Endothelial cell of umbilical vein (primary cell): ENCODE measurements at regions not wholly inside any gene's neighbourhood (a gene's known extent, or its start where the extent isn't known, plus 50 kb on each side); places are given as distances from the start of the nearest gene placed in this dataset.

Experiments used
- BruUV-seq: library from RNA; stranded (reverse); fragments of 400-500 nt; replicated peaks from 2 replicates; lab custom pipeline; 2021; lab: Mats Ljungman, UMichigan
- CTCF ChIA-PET: fragments of 300-600, 350-600 bp; sonication (Branson Sonifier 250); formaldehyde crosslinking; loops from one replicate; lab custom pipeline; 2021; ENCODE audit warnings: antibody characterized with exemption, inconsistent platforms; lab: Charles Lee
- POLR2A ChIA-PET: fragments of 300-600, 350-600 bp; sonication (Branson Sonifier 250); formaldehyde crosslinking; loops from one replicate; lab custom pipeline; 2021; ENCODE audit warnings: antibody characterized with exemption, inconsistent platforms; lab: Charles Lee
- DNase-seq: peaks from one replicate; pipeline ENCODE4 v3.0.0-alpha.2; 2011; ENCODE audit warnings: low read depth, low spot score
- FAIRE-seq: peaks from 2 replicates; lab custom pipeline; 2011; peaks lifted over from hg19 to GRCh38; lab: Jason Lieb, UNC
- H2AFZ ChIP-seq: 2 replicates; pipeline ENCODE4 v1.6.0; 2012; ENCODE audit warnings: low read depth, low read length, control low read depth, inconsistent platforms
- H3K27ac ChIP-seq: 2 replicates; pipeline ENCODE4 v1.5.1; 2011; ENCODE audit warnings: low read depth, mild to moderate bottlenecking, control low read depth, low read length, moderate library complexity; ENCODE audit not compliant: insufficient read depth
- H3K27me3 ChIP-seq, 2 experiments: 2 replicates each; pipeline versions ENCODE4 v1.6.0 to v1.6.1; 2011; ENCODE audit warnings: low read length in 2 of 2, mixed read lengths in 1 of 2; ENCODE audit not compliant: control insufficient read depth in 2 of 2, insufficient read depth in 2 of 2
- H3K36me3 ChIP-seq, 2 experiments: 2 replicates in 1 of 2; 3 replicates in 1 of 2; pipeline ENCODE4 v1.5.1; 2011; ENCODE audit warnings: low read length in 2 of 2, mild to moderate bottlenecking in 1 of 2, moderate library complexity in 1 of 2; ENCODE audit not compliant: control insufficient read depth in 2 of 2, insufficient read depth in 2 of 2; ENCODE audit errors: extremely low read depth in 1 of 2
- H3K4me1 ChIP-seq: 3 replicates; pipeline ENCODE4 v1.5.1; 2011; ENCODE audit warnings: mild to moderate bottlenecking, low read length; ENCODE audit not compliant: control insufficient read depth, insufficient read depth; ENCODE audit errors: extremely low read depth
- H3K4me2 ChIP-seq: 2 replicates; pipeline ENCODE4 v1.6.1; 2011; ENCODE audit warnings: low read length, control low read depth, mixed read lengths; ENCODE audit not compliant: insufficient read depth
- H3K4me3 ChIP-seq, 3 experiments: fragments of 200-600 bp in 1 of 3; sonication (generic), shearing (Covaris generic) in 1 of 3; replicated peaks in 1 of 3; 2 replicates each; pipeline ENCODE4 v1.5.1; 2011 to 2016; ENCODE audit warnings: control low read depth in 3 of 3, low read length in 3 of 3, mild to moderate bottlenecking in 2 of 3, inconsistent platforms in 1 of 3, low read depth in 1 of 3, moderate library complexity in 1 of 3; ENCODE audit not compliant: insufficient read depth in 1 of 3
- H3K79me2 ChIP-seq: 2 replicates; pipeline ENCODE4 v1.6.0; 2012; ENCODE audit warnings: low read length, inconsistent platforms; ENCODE audit not compliant: control insufficient read depth, insufficient read depth
- H3K9ac ChIP-seq: replicated peaks from 2 replicates; pipeline ENCODE3; 2011; ENCODE audit warnings: low read length, control low read depth; ENCODE audit not compliant: insufficient read depth; ENCODE audit errors: extremely low read depth
- H3K9me1 ChIP-seq: replicated peaks from 3 replicates; pipeline ENCODE4 v1.6.0; 2011; ENCODE audit warnings: mild to moderate bottlenecking, low read length; ENCODE audit not compliant: control insufficient read depth, insufficient read depth; ENCODE audit errors: extremely low read depth
- H3K9me3 ChIP-seq: replicated peaks from 2 replicates; pipeline ENCODE4 v1.5.1; 2012; ENCODE audit warnings: low read length, inconsistent platforms; ENCODE audit not compliant: control insufficient read depth, insufficient read depth
- H4K20me1 ChIP-seq: replicated peaks from 2 replicates; pipeline ENCODE3; 2011; ENCODE audit warnings: mild to moderate bottlenecking, low read length; ENCODE audit not compliant: control insufficient read depth, insufficient read depth; ENCODE audit errors: extremely low read depth
- CTCF ChIP-seq, 2 donors: IDR thresholded peaks; 1 replicate in 1 of 2; 2 replicates in 1 of 2; pipeline ENCODE4 v1.5.1; 2011; ENCODE audit warnings: low read length in 2 of 2, mild to moderate bottlenecking in 2 of 2, moderate library complexity in 2 of 2, control low read depth in 1 of 2, inconsistent platforms in 1 of 2, low read depth in 1 of 2; ENCODE audit not compliant: insufficient read depth in 1 of 2; ENCODE audit errors: extremely low read depth in 1 of 2
- EZH2 ChIP-seq: IDR thresholded peaks from 2 replicates; pipeline ENCODE4 v1.6.1; 2012; ENCODE audit warnings: borderline replicate concordance, low read depth, mild to moderate bottlenecking, moderate library complexity, low read length, inconsistent platforms; ENCODE audit not compliant: severe bottlenecking
- FOS ChIP-seq: IDR thresholded peaks from 2 replicates; pipeline ENCODE4 v1.6.1; 2011; ENCODE audit warnings: mild to moderate bottlenecking, low read length, moderate library complexity, borderline replicate concordance; ENCODE audit not compliant: insufficient read depth
- GATA2 ChIP-seq: IDR thresholded peaks from 2 replicates; pipeline ENCODE4 v1.7.0; 2011; ENCODE audit warnings: low read depth, mild to moderate bottlenecking, moderate library complexity, mixed read lengths, low read length; ENCODE audit not compliant: insufficient read length, insufficient read depth
- JUN ChIP-seq: IDR thresholded peaks from 2 replicates; pipeline ENCODE4 v1.6.1; 2011; ENCODE audit warnings: borderline replicate concordance, low read depth; ENCODE audit not compliant: insufficient read length, insufficient read depth
- MAX ChIP-seq: IDR thresholded peaks from 2 replicates; pipeline ENCODE4 v1.6.1; 2011; ENCODE audit not compliant: insufficient read depth, insufficient read length
- MYC ChIP-seq: IDR thresholded peaks from one replicate; pipeline ENCODE4 v1.6.1; 2011; ENCODE audit warnings: mild to moderate bottlenecking, low read depth, low read length
- POLR2A ChIP-seq: IDR thresholded peaks from 2 replicates; pipeline ENCODE4 v1.6.1; 2012; ENCODE audit warnings: low read depth, mild to moderate bottlenecking, control low read depth, low read length
- POLR2AphosphoS5 ChIP-seq: IDR thresholded peaks from 2 replicates; pipeline ENCODE4 v1.6.1; 2012; ENCODE audit warnings: low read depth, mild to moderate bottlenecking, control low read depth, low read length, moderate library complexity; ENCODE audit not compliant: insufficient read depth
- dilution Hi-C: fragments of 300-500 bp; cut with MboI; formaldehyde crosslinking; loops from one replicate; pipeline ENCODE4 v1.15.0; 2019; ENCODE audit warnings: low sequenced_read_pairs; ENCODE audit not compliant: extremely low pct_ligation_motif_present
- intact Hi-C: fragments of 100-400 bp; cut with micrococcal nuclease; formaldehyde crosslinking; loops from one replicate; pipeline ENCODE4 v1.10.0; 2022

- no peak overlapping the region for H2AFZ ChIP-seq
- no peak overlapping the region for H3K4me3 ChIP-seq
- H4K20me1 ChIP-seq: no peaks in the 10 kb centered on the region
- DNase-seq (no peak), FAIRE-seq (no peak)
- no peak overlapping the region for H3K9ac ChIP-seq
- POLR2A ChIA-PET: no interaction called here
- H3K36me3 ChIP-seq: no peaks in the 10 kb centered on the region
- CTCF ChIA-PET: interaction anchor here (0.6 kb wide), 1 partner anchor 11 kb away, joined by 3 read pairs; no protein-coding TSS in a partner anchor
- no peaks in the 10 kb centered on the region for H3K79me2 ChIP-seq
- TF ChIP-seq POLR2AphosphoS5 (no peak), JUN (no peak), MYC (no peak), GATA2 (no peak), CTCF (IDR thresholded peaks at IDR 0.05; ENCODE audit: extremely low read depth in 1 of 2, insufficient read depth in 1 of 2, low read depth in 1 of 2, low read length in 2 of 2) (no peak), POLR2A (no peak), MAX (no peak), EZH2 (no peak), FOS (no peak)
- H3K27ac ChIP-seq: no peak overlapping the region
- no peaks in the 10 kb centered on the region for H3K4me1 ChIP-seq
- H3K4me2 ChIP-seq: no peak overlapping the region
- no TSS peak for BruUV-seq
- intact Hi-C loops: no loop called here
- H3K9me3 ChIP-seq: no peaks in the 10 kb centered on the region
- no peaks in the 10 kb centered on the region for H3K9me1 ChIP-seq
- no peaks in the 10 kb centered on the region for H3K27me3 ChIP-seq
- dilution Hi-C loops: no loop called here
Measured at GRCh38 chr2:216944733-216945132, 84.9 kb upstream of the TNP1 start.
